ENCODE measurements at regions not wholly inside any gene's neighbourhood (a gene's known extent, or its start where the extent isn't known, plus 50 kb on each side); places are given as distances from the start of the nearest gene placed in this dataset.
A peak's percentile ranks its signal among the peaks of the same experiment; 100 is the strongest.

- DNase-seq (ENCODE audit: low read depth): no peak
These were observed 481.7 kb downstream of the GBE1 start for GRCh38 chr3:81279481-81280379.

GRCh38 chr3:81277853-81278252, 483.6 kb downstream of the GBE1 start:
- no peak for DNase-seq (ENCODE audit: low read depth)

- DNase-seq (ENCODE audit: low read depth): no peak
These were observed 486.8 kb downstream of the GBE1 start for GRCh38 chr3:81274671-81275070.

- no peak for DNase-seq (ENCODE audit: low read depth)
These were observed 490.7 kb downstream of the GBE1 start for GRCh38 chr3:81270603-81271379.

- DNase-seq (ENCODE audit: low read depth): no peak
These were observed 492.9 kb downstream of the GBE1 start for GRCh38 chr3:81268526-81268925.

GRCh38 chr3:81261996-81262395, 499.4 kb downstream of the GBE1 start:
- no peak for DNase-seq (ENCODE audit: low read depth)

- DNase-seq (ENCODE audit: low read depth): no peak
These were observed 506.0 kb downstream of the GBE1 start for GRCh38 chr3:81255463-81255862.

- no peak for DNase-seq (ENCODE audit: low read depth)
These were observed 510.3 kb downstream of the GBE1 start for GRCh38 chr3:81251096-81251495.

- no peak for DNase-seq (ENCODE audit: low read depth)
These were observed 511.9 kb downstream of the GBE1 start for GRCh38 chr3:81249540-81250029.

GRCh38 chr3:81245501-81245900, 515.9 kb downstream of the GBE1 start:
- no peak for DNase-seq (ENCODE audit: low read depth)

- DNase-seq (ENCODE audit: low read depth): peak; percentile 0
These were observed 516.4 kb downstream of the GBE1 start for GRCh38 chr3:81245043-81245442.

- no peak for DNase-seq (ENCODE audit: low read depth)
These were observed 517.2 kb downstream of the GBE1 start for GRCh38 chr3:81244231-81244630.

GRCh38 chr3:81242871-81243270, 518.6 kb downstream of the GBE1 start:
- no peak for DNase-seq (ENCODE audit: low read depth)

- no peak for DNase-seq (ENCODE audit: low read depth)
These were observed 524.3 kb downstream of the GBE1 start for GRCh38 chr3:81237181-81237580.

GRCh38 chr3:81218023-81218422, 543.4 kb downstream of the GBE1 start:
- no peak for DNase-seq (ENCODE audit: low read depth)

- DNase-seq (ENCODE audit: low read depth): no peak
These were observed 544.3 kb downstream of the GBE1 start for GRCh38 chr3:81217101-81217500.

GRCh38 chr3:81216192-81216591, 545.3 kb downstream of the GBE1 start:
- peak; percentile 0 for DNase-seq (ENCODE audit: low read depth)

GRCh38 chr3:81214631-81215030, 546.8 kb downstream of the GBE1 start:
- no peak for DNase-seq (ENCODE audit: low read depth)

GRCh38 chr3:81199587-81199986, 561.9 kb downstream of the GBE1 start:
- no peak for DNase-seq (ENCODE audit: low read depth)

GRCh38 chr3:81198756-81199155, 562.7 kb downstream of the GBE1 start:
- no peak for DNase-seq (ENCODE audit: low read depth)

GRCh38 chr3:81198216-81198615, 563.2 kb downstream of the GBE1 start:
- DNase-seq (ENCODE audit: low read depth): no peak

- no peak for DNase-seq (ENCODE audit: low read depth)
These were observed 564.1 kb downstream of the GBE1 start for GRCh38 chr3:81197386-81197785.

GRCh38 chr3:81195478-81195877, 566.0 kb downstream of the GBE1 start:
- no peak for DNase-seq (ENCODE audit: low read depth)

Measured in amniotic epithelial cell (primary cell).